PC-3 (cell line): ENCODE measurements at regions not wholly inside any gene's neighbourhood (a gene's known extent, or its start where the extent isn't known, plus 50 kb on each side); places are given as distances from the start of the nearest gene placed in this dataset.

Source experiments
- ATAC-seq: fragments of 200-7000 bp; cut with Tn5 transposase; 2 replicates; pipeline ENCODE4 v1.9.1; 2020; ENCODE audit warnings: mild to moderate bottlenecking, moderate library complexity
- BruUV-seq: library from RNA; stranded (reverse); fragments of 400-500 nt; replicated peaks from 2 replicates; lab custom pipeline; 2021; lab: Mats Ljungman, UMichigan
- CTCF ChIA-PET: fragments of 300-600 bp; sonication (Branson Sonifier 250); formaldehyde crosslinking; loops from one replicate; lab custom pipeline; 2022; ENCODE audit warnings: antibody characterized with exemption; lab: Charles Lee
- POLR2A ChIA-PET: fragments of 300-600 bp; sonication (Branson Sonifier 250); formaldehyde crosslinking; loops from one replicate; lab custom pipeline; 2022; ENCODE audit warnings: antibody characterized with exemption; ENCODE audit not compliant: unreplicated experiment; lab: Charles Lee
- DNase-seq: peaks from one replicate; pipeline ENCODE4 v3.0.0-alpha.2; 2015
- H2AFZ ChIP-seq: fragments of 300-600 bp; sonication (generic); 2 replicates; pipeline ENCODE4 v1.6.0; 2016; ENCODE audit warnings: antibody characterized with exemption, low read length
- H3F3A ChIP-seq: fragments of 300-600 bp; sonication (generic); one replicate; pipeline ENCODE4 v1.6.0; 2017; ENCODE audit warnings: antibody characterized with exemption, low read length, control low read depth, mild to moderate bottlenecking; ENCODE audit not compliant: unreplicated experiment
- H3K27ac ChIP-seq: fragments of 300-600 bp; sonication (generic); 2 replicates; pipeline ENCODE4 v1.5.1; 2016; ENCODE audit warnings: mild to moderate bottlenecking, low read length
- H3K27me3 ChIP-seq: fragments of 300-600 bp; sonication (generic); 2 replicates; pipeline ENCODE4 v1.6.1; 2016; ENCODE audit warnings: low read length, mixed read lengths
- H3K36me3 ChIP-seq: fragments of 300-600 bp; sonication (generic); 2 replicates; pipeline ENCODE4 v1.6.1; 2016; ENCODE audit warnings: low read depth, mixed run types, low read length, mixed read lengths
- H3K4me1 ChIP-seq: fragments of 300-600 bp; sonication (generic); 2 replicates; pipeline ENCODE4 v1.5.1; 2016; ENCODE audit warnings: low read length; ENCODE audit not compliant: insufficient read depth
- H3K4me2 ChIP-seq: fragments of 300-600 bp; sonication (generic); 2 replicates; pipeline ENCODE4 v1.6.0; 2016; ENCODE audit warnings: low read length
- H3K4me3 ChIP-seq: fragments of 300-600 bp; sonication (generic); 2 replicates; pipeline ENCODE4 v1.5.1; 2016; ENCODE audit warnings: mild to moderate bottlenecking, low read length, mixed read lengths
- H3K79me2 ChIP-seq: fragments of 300-600 bp; sonication (generic); 2 replicates; pipeline ENCODE4 v1.6.1; 2017; ENCODE audit warnings: low read length, mixed read lengths
- H3K9ac ChIP-seq: fragments of 300-600 bp; sonication (generic); 2 replicates; pipeline ENCODE4 v1.6.0; 2016; ENCODE audit warnings: mild to moderate bottlenecking, low read length
- H3K9me2 ChIP-seq: fragments of 300-600 bp; sonication (generic); replicated peaks from 2 replicates; pipeline ENCODE4 v1.6.1; 2016; ENCODE audit warnings: mixed run types, low read length, mixed read lengths
- H3K9me3 ChIP-seq: fragments of 300-600 bp; sonication (generic); 2 replicates; pipeline ENCODE4 v1.6.1; 2016; ENCODE audit warnings: low read length, mixed read lengths
- H4K20me1 ChIP-seq: fragments of 300-600 bp; sonication (generic); 2 replicates; pipeline ENCODE4 v1.6.1; 2016; ENCODE audit warnings: low read length, mixed read lengths
- CTCF ChIP-seq: fragments of 300-600 bp; sonication (generic); conservative IDR thresholded peaks from 2 replicates; pipeline ENCODE4 v1.5.1; 2017; ENCODE audit warnings: antibody characterized with exemption, low read depth, mild to moderate bottlenecking, low read length
- EZH2 ChIP-seq: fragments of 300-600 bp; sonication (generic); IDR thresholded peaks from one replicate; pipeline ENCODE4 v1.6.1; 2017; ENCODE audit warnings: antibody characterized with exemption, mild to moderate bottlenecking, low read length; ENCODE audit not compliant: unreplicated experiment
- EZH2phosphoT487 ChIP-seq: fragments of 300-600 bp; sonication (generic); IDR thresholded peaks from 2 replicates; pipeline ENCODE4 v1.6.1; 2018; ENCODE audit warnings: mild to moderate bottlenecking, antibody characterized with exemption, low read length, borderline replicate concordance
- intact Hi-C: fragments of 100-400 bp; cut with micrococcal nuclease; formaldehyde crosslinking; loops from 2 replicates; pipeline ENCODE4 v1.9.0; 2023

GRCh38 chr7:16169537-16169936 lies 251.8 kb downstream of the CRPPA start:
- no peaks in the 10 kb centered on the region for H3F3A ChIP-seq
- no peak overlapping the region for H3K27ac ChIP-seq
- no peak overlapping the region for H3K4me2 ChIP-seq
- CTCF ChIA-PET = no interaction called here
- BruUV-seq = no TSS peak
- no peaks in the 10 kb centered on the region for H4K20me1 ChIP-seq
- H3K9me3 ChIP-seq = no peaks in the 10 kb centered on the region
- no peaks in the 10 kb centered on the region for H3K4me1 ChIP-seq
- no peak for DNase-seq
- no peak overlapping the region for H2AFZ ChIP-seq
- H3K9me2 ChIP-seq = no peaks in the 10 kb centered on the region
- TF ChIP-seq EZH2 (no peak), CTCF (no peak)
- H3K4me3 ChIP-seq = no peak overlapping the region
- H3K27me3 ChIP-seq = no peaks in the 10 kb centered on the region
- no peaks in the 10 kb centered on the region for H3K36me3 ChIP-seq
- ATAC-seq = no peak
- intact Hi-C loops = no loop called here
- POLR2A ChIA-PET = no interaction called here
- H3K79me2 ChIP-seq = no peaks in the 10 kb centered on the region
- no peak overlapping the region for H3K9ac ChIP-seq

- Histone ChIP-seq H3K9me2 (no peaks in the 10 kb centered on the region), H3F3A (no peaks in the 10 kb centered on the region), H3K9me3 (no peaks in the 10 kb centered on the region), H3K4me1 (no peaks in the 10 kb centered on the region), H3K79me2 (no peaks in the 10 kb centered on the region), H3K27ac (no peak overlapping the region), H3K36me3 (no peaks in the 10 kb centered on the region), H3K9ac (no peak overlapping the region), H4K20me1 (no peaks in the 10 kb centered on the region), H3K4me3 (no peak overlapping the region), H3K27me3 (no peaks in the 10 kb centered on the region), H3K4me2 (no peak overlapping the region), H2AFZ (no peak overlapping the region)
- BruUV-seq = no TSS peak
- POLR2A ChIA-PET = no interaction called here
- CTCF ChIA-PET = no interaction called here
- DNase-seq (no peak), ATAC-seq (no peak)
- intact Hi-C loops = no loop called here
- TF ChIP-seq EZH2 = no peak
- no peak for TF ChIP-seq CTCF
- no peak for TF ChIP-seq EZH2phosphoT487
These were observed 253.8 kb downstream of the CRPPA start for GRCh38 chr7:16167526-16167925.

GRCh38 chr7:16144361-16144760 lies 277.0 kb downstream of the CRPPA start:
- Histone ChIP-seq H4K20me1 (no peaks in the 10 kb centered on the region), H2AFZ (no peak overlapping the region), H3K9me3 (no peaks in the 10 kb centered on the region; the same call in 1 of the 2 replicates), H3K9ac (no peak overlapping the region), H3K4me1 (no peaks in the 10 kb centered on the region), H3K27ac (no peak overlapping the region), H3K9me2 (no peaks in the 10 kb centered on the region), H3K36me3 (no peaks in the 10 kb centered on the region), H3K4me2 (no peak overlapping the region), H3K79me2 (no peaks in the 10 kb centered on the region), H3K27me3 (no peaks in the 10 kb centered on the region), H3K4me3 (no peak overlapping the region), H3F3A (no peaks in the 10 kb centered on the region)
- TF ChIP-seq EZH2 = no peak
- ChIA-PET POLR2A (no interaction called here), CTCF (no interaction called here)
- intact Hi-C loops = no loop called here
- DNase-seq = no peak
- no TSS peak for BruUV-seq
- ATAC-seq = no peak
